NCI-H748 (cell line): ENCODE measurements at regions not wholly inside any gene's neighbourhood (a gene's known extent, or its start where the extent isn't known, plus 50 kb on each side); places are given as distances from the start of the nearest gene placed in this dataset.

Source experiments
- DNase-seq: peaks from one replicate; lab custom pipeline; 2025; ENCODE audit not compliant: unreplicated experiment; lab: John Stamatoyannopoulos, UW

GRCh38 chr3:72347819-72348319 is 500.4 kb downstream of the SHQ1 start:
- no peak for DNase-seq

- DNase-seq: no peak
Measured at GRCh38 chr3:72346526-72346926, 501.7 kb downstream of the SHQ1 start.

GRCh38 chr3:72345980-72346379 is 502.3 kb downstream of the SHQ1 start:
- no peak for DNase-seq

GRCh38 chr3:72345237-72345878 is 502.9 kb downstream of the SHQ1 start:
- DNase-seq: no peak

- no peak for DNase-seq
Measured at GRCh38 chr3:72344647-72345046, 503.6 kb downstream of the SHQ1 start.

GRCh38 chr3:72344236-72344635 is 504.0 kb downstream of the SHQ1 start:
- no peak for DNase-seq

- DNase-seq: no peak
Measured at GRCh38 chr3:72343078-72343477, 505.2 kb downstream of the SHQ1 start.

- DNase-seq: no peak
Measured at GRCh38 chr3:72342450-72342849, 505.8 kb downstream of the SHQ1 start.

GRCh38 chr3:72341920-72342319 is 506.3 kb downstream of the SHQ1 start:
- no peak for DNase-seq

GRCh38 chr3:72341380-72341770 is 506.9 kb downstream of the SHQ1 start:
- no peak for DNase-seq

- DNase-seq: no peak
Measured at GRCh38 chr3:72340476-72341379, 507.5 kb downstream of the SHQ1 start.

- DNase-seq: no peak
Measured at GRCh38 chr3:72340056-72340455, 508.2 kb downstream of the SHQ1 start.

- no peak for DNase-seq
Measured at GRCh38 chr3:72339670-72340030, 508.6 kb downstream of the SHQ1 start.

- peak; percentile 4 for DNase-seq
Measured at GRCh38 chr3:72338942-72339669, 509.1 kb downstream of the SHQ1 start.

GRCh38 chr3:72338082-72338941 is 509.9 kb downstream of the SHQ1 start:
- DNase-seq: no peak

GRCh38 chr3:72337480-72337855 is 510.8 kb downstream of the SHQ1 start:
- no peak for DNase-seq

GRCh38 chr3:72336821-72337479 is 511.3 kb downstream of the SHQ1 start:
- DNase-seq: peak; percentile 25

GRCh38 chr3:72336114-72336651 is 512.1 kb downstream of the SHQ1 start:
- no peak for DNase-seq

GRCh38 chr3:72335458-72336095 is 512.7 kb downstream of the SHQ1 start:
- no peak for DNase-seq
